DMS79 treated with DMSO at 0.1 percent for 48 hours (cell line): ENCODE measurements at regions not wholly inside any gene's neighbourhood (a gene's known extent, or its start where the extent isn't known, plus 50 kb on each side); places are given as distances from the start of the nearest gene placed in this dataset.
"Not testable (repeated sequence)": the region's sequence is repeated elsewhere in the genome, so short reads cannot be mapped to it uniquely, and the experiment has no call there.

ENCODE experiments used
- DNase-seq: peaks from one replicate; lab custom pipeline; 2025; lab: John Stamatoyannopoulos, UW

GRCh38 chr16:59108374-59108773 is 374.3 kb upstream of the GOT2 start:
- no peak for DNase-seq

GRCh38 chr16:59096682-59097081 is 362.6 kb upstream of the GOT2 start:
- DNase-seq: not testable (repeated sequence)

GRCh38 chr16:59090541-59090940 is 356.4 kb upstream of the GOT2 start:
- DNase-seq: no peak

- DNase-seq: no peak
Measured at GRCh38 chr16:59088431-59088830, 354.3 kb upstream of the GOT2 start.

- DNase-seq: no peak
Measured at GRCh38 chr16:59087641-59088040, 353.5 kb upstream of the GOT2 start.

GRCh38 chr16:59067205-59067604 is 333.1 kb upstream of the GOT2 start:
- DNase-seq: no peak

- DNase-seq: no peak
Measured at GRCh38 chr16:59060207-59060606, 326.1 kb upstream of the GOT2 start.

GRCh38 chr16:59058250-59058649 is 324.1 kb upstream of the GOT2 start:
- no peak for DNase-seq

- no peak for DNase-seq
Measured at GRCh38 chr16:59053911-59054310, 319.8 kb upstream of the GOT2 start.

GRCh38 chr16:59052231-59052630 is 318.1 kb upstream of the GOT2 start:
- no peak for DNase-seq

GRCh38 chr16:59048876-59049275 is 314.8 kb upstream of the GOT2 start:
- DNase-seq: no peak

- no peak for DNase-seq
Measured at GRCh38 chr16:59047114-59047513, 313.0 kb upstream of the GOT2 start.

GRCh38 chr16:59046335-59046734 is 312.2 kb upstream of the GOT2 start:
- DNase-seq: no peak

GRCh38 chr16:59045501-59045900 is 311.4 kb upstream of the GOT2 start:
- no peak for DNase-seq

- no peak for DNase-seq
Measured at GRCh38 chr16:59044616-59045015, 310.5 kb upstream of the GOT2 start.

GRCh38 chr16:59042301-59042700 is 308.2 kb upstream of the GOT2 start:
- DNase-seq: no peak

GRCh38 chr16:59039066-59039720 is 305.1 kb upstream of the GOT2 start:
- DNase-seq: no peak

- DNase-seq: no peak
Measured at GRCh38 chr16:59030923-59031485, 296.9 kb upstream of the GOT2 start.

GRCh38 chr16:59021751-59022150 is 287.6 kb upstream of the GOT2 start:
- DNase-seq: no peak

- DNase-seq: no peak
Measured at GRCh38 chr16:59013930-59014329, 279.8 kb upstream of the GOT2 start.

GRCh38 chr16:58999762-59000161 is 265.6 kb upstream of the GOT2 start:
- DNase-seq: no peak

GRCh38 chr16:58992755-58993154 is 258.6 kb upstream of the GOT2 start:
- not testable (repeated sequence) for DNase-seq

- DNase-seq: not testable (repeated sequence)
Measured at GRCh38 chr16:58983181-58983965, 249.3 kb upstream of the GOT2 start.
